Esophagus mucosa (tissue), 1 donor: ENCODE measurements at regions not wholly inside any gene's neighbourhood (a gene's known extent, or its start where the extent isn't known, plus 50 kb on each side); places are given as distances from the start of the nearest gene placed in this dataset.

Experiments
- ATAC-seq: fragments of 200-7000 bp; cut with Tn5 transposase; one replicate; pipeline ENCODE4 v1.9.1; 2020
- donor health status: DM: yes; HTN: yes; CAD: no.

GRCh38 chr4:67109276-67109675, 436.0 kb downstream of the CENPC start:
- ATAC-seq, result no peak

DNA sequence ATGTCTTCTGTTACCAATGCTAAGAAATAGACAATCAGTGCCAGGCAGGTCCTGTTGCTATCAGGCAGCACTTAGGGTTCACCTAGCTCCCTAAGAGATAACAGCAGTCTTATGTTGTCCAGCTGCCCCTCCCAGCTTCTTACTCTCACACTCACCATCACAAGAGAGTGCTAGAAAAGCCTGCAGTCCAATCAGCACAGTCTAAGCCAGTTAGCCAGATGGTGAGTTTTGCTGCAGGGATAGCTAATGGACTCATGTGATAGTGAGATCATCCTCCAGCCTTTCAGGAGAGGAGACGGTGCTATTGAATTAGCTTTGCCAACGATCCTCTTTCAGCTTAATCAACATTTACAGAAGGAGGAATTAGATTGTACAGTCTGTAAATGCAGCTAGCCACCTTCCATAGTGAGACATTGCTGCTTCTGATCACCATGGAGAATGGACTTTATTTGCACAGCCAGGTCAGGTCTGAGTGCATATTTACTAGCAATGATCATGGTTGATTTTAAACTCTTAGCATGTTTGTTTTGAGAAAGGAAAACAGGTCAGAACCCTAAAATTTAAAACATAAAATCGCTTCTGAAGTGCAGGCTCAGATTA, 438.3 kb downstream of the CENPC start:
- no peak for ATAC-seq

- ATAC-seq, result no peak
Measured at GRCh38 chr4:67104145-67104544, 441.2 kb downstream of the CENPC start.

DNA sequence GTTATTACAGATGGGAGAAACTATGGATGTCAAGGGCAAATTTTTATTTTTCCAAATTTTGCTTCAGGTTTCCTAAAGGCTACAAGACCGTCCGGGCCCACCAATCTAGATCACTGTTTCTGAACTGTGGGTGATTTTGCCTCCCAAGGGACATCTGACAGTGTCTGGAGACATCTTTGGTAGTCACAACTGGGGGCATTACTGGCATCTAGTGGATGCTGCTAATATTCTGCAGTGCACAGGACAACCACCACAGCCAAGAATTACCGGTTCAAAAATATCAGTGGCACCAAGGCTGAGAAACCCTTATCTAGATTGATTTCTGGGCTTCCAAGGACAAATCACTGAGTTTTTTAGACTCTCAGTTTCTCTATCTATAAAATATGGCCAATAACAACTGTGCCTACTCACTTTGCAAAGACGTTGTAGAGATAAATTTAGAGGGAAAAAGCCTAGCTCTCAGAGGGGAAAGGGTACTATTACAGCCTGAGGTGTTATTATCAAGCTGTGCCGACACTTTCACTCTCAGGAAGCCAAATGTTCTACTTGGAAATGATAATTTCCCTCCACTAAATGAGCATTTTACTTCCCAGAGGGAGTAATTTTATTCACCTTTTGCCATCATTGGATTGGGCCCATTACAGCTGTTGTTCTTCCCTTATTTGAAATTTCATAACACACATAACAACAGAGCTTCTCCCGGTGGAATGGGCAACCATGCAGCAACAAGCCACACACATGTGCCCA, 442.1 kb downstream of the CENPC start:
- ATAC-seq, result no peak

DNA sequence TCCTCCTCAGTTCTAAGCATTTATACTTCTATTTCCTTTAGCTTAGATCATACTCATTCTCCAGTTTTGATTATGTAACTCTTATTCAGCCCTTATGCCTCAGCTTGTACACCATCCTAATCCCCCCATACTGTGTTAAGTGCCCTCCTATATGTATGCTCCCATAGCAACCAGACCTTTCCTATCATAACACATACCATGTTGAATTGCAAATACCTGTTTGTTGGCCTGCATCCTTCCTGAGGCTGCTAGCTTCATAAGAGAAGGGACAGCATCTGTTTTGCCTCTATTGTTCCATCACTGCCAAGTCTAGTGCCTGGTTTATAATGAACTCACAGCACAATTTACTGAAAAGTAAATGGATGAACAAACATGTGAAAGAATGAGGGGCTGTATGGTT, 443.7 kb downstream of the CENPC start:
- no peak for ATAC-seq

DNA sequence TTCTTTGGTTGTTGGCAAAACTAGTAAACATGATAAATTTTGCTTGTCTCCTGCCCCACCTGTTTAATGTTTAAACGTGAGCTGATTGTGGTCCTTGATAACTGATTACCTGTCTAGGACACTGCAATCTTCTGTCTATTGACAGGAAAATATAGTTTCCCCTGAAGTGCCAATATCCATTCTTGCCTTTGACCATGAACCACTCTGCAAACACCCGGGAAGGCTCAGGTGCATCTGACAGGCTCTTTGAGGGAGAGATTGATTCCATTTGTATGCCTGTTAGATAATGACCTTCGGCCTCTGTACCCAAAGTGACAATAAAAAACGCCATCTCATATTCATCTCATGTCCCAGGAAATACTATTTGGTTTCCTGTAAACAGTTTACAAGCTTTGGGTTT, 453.0 kb downstream of the CENPC start:
- ATAC-seq, result no peak

DNA sequence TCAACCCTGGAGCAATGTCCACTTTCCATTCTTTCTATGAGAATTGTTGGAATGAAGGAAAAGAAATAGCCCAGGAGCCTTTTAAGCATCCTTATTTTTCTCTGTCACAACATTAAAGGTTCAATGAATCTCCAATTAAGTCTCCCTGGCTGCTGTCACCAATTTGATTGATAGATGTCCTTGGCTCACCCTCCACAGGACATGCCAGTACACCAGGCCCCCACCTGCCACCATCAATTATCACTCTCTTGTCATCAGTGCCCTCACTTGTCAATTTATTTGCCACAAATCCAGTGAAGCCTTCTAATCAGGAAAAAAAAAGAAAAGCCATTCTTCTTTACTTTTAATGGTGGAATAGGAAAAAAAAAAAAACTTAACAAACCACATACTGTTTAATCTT, 453.6 kb downstream of the CENPC start:
- ATAC-seq, result no peak

DNA sequence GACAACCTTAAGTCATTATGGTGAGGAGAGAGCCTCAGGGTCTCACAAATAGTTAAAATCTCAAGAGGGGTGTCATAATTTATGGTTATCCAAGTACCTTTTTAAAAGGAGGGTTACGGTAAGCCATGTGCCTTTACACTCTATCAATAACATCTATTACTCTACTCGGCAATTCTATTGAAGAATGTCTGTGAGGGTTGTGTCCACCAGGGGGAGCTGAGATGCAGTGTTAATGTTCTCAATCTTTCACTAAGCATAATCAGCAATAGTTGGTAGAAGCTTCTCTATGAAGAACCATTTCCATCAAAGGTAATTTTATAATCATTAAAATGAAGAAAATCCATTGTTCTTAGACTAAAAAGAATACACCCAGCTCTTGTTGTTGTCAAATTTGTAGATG, 457.4 kb downstream of the CENPC start:
- no peak for ATAC-seq

DNA sequence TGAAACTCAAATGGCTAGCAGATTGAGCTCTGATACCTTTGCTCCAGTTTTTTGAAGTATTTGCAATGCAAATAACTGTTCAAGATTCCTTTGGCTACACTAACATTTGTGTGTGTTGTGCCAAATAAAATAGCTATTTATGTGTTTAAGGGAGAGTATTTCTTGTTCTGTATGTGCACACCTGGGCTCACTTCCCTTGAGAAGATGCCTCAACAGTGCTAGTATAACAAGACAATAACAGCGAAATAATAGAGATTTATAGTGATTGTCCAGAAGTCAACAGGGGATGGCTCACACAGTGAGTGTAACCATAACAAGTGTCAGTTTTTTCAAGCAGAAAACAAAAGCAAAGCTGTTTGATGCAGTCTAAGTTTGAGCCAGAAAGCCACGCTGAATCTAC, 460.5 kb downstream of the CENPC start:
- no peak for ATAC-seq

GRCh38 chr4:67083496-67083895, 461.8 kb downstream of the CENPC start:
- no peak for ATAC-seq

DNA sequence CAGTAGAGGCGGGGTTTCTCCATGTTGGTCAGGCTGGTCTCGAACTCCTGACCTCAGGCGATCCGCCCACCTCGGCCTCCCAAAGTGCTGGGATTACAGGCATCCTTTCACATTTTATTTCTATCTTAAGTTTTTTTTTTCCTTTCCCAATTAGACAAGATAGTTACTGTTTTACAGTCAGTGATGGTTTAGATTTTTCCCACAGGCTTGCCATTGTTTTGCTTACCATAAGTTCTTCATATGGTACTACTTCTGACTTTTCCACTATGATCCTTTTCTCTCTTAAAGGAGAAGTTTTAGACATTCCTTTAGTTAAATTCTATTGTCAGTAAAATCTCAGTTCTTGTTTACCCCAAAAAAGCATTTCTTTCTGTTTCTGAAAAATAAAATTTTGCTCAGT, 462.6 kb downstream of the CENPC start:
- ATAC-seq, result no peak

DNA sequence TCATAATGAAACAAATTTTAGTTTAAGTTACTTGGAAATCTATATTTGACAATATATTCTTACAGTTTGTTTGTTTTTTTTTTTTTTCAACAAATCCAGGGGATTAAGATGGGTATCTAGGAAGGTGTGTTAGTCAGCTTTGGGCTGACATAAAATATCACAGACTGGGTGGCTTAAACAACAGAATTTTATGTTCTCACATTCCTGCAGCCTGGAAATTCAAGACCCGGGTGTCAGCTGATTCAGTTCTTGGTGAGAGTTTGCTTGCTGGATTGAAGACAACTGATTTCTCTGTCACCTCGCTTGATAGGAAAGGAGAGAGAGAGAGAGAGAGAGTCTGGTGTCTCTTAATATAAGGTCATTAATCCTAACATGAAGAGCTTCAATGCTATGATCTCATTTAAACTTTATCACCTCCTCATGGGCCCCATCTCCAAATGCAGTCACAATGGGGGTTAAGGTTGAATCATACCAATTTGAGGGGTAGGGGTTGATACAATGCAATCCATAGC, 465.2 kb downstream of the CENPC start:
- ATAC-seq, result no peak

DNA sequence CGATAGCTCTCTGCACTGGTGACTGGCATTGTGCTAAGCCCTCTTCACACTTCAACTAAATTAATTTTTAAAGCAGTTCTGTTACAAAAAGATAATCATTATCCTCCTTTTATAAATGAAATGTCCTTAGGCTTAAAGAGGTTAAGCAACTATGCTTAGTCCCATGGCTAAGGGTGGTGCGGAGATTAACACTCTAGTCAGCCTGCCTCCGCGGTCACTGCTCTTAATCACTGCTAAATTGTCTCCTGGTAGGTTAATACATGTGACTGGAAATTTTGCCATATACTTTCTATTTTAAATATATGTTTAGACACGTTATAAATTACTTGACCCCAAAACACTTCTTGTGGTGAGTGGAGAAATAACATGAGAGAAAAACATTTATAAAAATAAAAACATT, 473.7 kb downstream of the CENPC start:
- ATAC-seq, result no peak

DNA sequence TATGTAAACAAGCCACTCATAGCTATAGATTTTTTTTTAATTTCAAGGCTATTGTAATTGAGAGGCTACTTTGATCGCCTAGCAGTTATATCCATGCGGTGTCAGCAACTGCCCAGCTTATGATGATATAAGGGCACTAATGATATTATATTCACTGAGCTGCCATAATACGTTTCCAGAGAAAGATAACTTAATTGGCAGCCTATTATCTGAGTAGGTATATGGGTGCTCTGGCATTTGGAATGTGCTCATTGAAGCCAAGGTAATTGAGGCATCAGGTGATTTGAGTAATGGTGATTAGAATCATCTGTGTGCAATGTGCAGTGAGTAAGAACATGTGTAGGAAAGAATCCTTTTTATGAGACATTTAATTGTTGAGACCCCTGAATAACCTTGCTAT, 490.0 kb downstream of the CENPC start:
- ATAC-seq, result no peak

DNA sequence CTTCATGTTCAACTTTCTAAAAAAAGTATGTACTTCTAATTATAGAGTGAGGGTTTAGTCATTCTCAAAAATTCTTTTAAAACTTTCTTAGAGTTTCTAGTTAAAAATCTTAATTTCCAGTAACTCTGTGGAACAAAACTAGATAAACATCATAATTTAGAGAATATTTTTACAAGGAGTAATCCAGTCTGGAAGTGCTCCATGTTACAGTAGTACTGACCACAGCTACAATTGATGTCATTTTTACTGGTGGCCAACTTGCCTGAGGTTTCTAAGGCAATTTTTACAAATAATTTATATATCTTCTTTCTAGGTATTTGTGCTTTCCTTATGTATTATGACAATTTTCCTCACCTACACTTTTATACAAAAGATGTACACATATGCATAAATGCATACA, 490.4 kb downstream of the CENPC start:
- ATAC-seq, result no peak

DNA sequence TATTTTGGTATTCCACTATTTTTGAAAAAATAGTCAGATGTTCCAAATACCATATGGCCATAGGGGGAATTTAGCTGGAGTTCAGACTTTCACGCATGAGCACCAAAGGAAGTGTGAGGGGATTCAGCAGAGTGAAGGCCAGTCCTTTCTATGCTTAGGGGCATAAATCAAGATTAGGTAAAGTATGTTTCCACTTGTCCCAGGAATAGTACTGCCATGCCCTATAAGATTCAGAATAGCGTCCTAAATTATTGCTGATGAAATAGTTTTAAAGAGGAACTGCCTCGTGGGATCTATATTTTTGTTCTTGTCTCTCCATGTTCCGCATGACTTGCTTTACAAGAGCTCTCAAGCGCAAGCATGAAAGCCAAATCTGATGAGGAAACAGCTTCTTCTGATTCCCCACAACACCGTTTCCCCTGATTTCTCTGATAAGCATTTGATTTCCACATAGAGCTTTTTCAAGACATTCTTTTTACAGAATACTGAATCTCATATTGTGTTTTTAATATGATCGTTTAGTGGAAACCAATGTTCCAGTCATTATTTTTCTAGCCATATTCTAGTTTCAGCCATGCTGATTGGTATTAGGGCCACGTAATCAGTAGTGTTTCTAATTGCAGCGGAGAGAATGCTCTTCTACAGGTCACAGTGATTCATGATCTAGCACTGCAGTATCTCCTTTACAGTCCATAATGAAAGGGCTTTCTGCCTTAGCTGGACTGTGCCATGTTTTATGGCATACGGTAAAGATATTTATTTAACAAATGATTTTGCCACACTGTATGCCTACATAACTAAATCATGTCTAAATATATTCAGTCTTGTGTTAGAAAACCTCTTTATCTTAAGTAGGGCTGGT, 492.3 kb downstream of the CENPC start:
- ATAC-seq, result no peak

DNA sequence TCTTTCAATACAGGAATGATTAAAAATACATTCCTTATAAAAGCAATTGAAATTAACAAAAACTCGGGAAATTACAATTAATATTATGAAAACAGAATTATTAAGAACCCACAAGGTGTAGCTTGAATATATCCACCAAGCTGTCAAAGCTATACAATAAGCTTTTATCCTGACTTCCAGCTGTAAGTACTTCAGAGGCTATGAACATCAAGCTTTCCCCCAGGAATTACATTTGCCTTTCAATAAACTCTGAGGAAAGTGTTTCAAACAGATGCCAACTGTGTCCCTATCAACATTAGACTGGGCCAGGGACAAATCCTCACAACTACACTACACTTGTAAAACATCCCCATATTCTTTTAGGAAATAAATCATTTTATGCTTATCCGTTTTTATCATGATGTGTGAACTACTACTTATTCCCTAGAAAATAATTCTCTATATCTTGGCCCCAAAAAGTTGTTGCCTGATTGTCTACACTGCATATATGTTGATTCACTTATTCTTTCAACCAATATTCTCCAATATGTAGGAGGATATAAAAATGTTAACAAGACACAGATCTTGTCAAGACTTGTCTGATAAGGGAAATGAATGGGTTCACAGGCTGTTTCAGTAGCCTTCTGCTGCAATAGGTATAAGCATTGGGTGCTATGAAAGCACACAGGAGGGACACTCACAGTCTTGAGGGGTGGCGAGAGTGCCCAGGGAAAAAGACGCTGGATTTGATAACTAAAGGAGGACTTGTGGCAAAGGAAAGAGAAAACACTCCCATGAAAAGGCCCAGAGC, 494.1 kb downstream of the CENPC start:
- no peak for ATAC-seq

DNA sequence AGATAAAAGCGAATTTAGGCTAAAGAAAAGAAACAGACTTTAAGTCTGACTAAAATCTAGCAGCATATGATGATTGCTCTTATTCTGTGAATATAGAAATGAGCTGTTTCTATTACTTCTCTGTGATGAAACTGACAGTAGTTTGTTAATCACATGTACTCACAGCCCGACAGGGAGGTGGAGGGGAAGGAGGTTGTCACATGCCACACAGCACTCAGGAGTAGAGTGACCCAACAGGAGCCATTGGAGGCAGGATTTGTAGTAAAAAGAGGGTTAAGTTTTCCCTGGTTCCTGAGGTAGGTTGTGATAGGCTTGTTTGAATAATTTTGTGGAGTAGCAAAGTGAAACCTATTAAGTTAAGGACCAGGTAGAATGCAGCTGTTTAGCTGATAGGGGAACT, 495.9 kb downstream of the CENPC start:
- ATAC-seq, result no peak

DNA sequence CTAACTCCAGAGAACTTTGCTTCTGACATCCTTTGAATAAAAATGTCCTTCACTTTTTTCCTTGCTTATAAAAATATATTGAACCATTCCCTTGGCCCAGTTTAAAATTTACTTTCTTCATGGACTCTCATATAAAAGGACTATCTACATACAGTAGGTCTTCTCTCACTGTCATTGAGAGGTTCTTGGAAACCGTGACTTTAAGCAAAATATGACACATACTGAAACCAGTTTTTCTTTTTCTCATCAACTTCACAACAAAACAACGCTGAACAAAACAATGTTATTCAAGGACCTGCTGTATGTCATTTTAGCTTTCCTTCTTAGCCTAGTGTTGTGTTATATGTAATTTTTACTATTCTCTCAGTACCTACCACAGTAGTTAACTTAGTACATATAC, 496.8 kb downstream of the CENPC start:
- ATAC-seq, result no peak

DNA sequence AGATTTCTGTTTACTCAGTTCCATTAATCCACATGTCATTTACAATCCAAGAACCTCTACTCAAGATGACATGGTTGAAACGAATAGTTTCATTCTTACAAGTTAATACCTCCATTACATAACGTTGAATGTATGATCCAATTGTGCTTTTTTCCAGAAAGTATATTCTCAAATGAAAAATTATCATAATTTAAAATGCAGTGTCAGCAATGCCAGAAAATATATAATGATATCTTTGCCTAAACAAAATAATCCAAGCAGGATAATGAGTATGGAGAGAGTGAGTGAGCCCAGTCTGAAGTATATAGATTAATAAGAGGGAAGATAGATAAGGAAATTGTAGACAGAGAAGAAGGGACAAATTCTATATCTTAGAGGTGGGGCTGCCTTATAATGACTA, 505.0 kb downstream of the CENPC start:
- ATAC-seq, result no peak

DNA sequence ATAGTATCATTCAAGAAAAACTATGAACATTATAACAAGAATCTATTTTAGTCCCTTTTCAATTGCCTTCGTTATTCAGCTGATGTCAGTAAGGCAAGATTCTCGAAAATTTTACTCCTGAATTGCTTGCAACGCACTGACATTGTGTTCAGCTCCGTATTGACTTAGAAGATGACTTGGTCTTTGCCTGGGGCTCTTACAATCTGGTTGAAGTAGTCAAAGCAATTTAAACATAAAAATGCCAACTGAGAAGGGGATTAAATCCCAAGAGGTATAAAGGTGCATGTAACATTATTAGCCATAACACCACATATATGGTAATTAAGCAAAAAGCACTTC, 507.1 kb downstream of the CENPC start:
- no peak for ATAC-seq

DNA sequence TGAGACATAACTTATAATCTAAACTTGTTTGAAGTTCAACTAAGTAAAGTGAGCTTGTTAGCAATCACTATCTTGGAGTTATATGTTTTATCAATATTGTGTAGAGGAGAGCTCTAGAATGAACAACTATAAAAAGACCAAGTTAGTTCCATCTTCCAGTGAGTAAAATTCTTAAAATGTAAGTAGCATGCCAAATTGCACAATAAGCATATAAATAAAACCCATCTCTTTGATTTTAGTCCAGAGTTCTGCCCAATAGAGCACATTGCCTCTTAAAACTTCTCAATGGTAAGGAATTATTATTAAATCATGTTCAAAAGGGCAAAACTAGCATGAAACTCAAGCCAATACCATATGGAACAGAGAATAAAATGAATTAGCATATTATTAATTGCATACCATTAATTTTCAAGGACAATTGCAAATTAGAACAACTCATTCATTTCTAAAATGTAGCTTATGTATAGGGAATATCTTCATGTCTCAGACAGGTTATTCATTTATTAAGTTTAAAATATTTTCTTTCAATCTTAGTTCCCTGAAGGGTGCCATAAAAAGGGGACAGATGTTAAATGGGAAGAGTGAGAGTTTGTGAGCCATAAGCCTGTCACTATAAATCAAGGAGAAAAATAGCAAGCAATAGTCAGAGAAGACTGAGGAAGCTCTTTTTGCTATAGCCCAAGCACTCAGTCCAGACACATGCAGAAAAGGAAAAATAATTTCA, 507.6 kb downstream of the CENPC start:
- no peak for ATAC-seq
